ENCODE measurements at regions not wholly inside any gene's neighbourhood (a gene's known extent, or its start where the extent isn't known, plus 50 kb on each side); places are given as distances from the start of the nearest gene placed in this dataset.
A peak's percentile ranks its signal among the peaks of the same experiment; 100 is the strongest.

- DNase-seq = no peak
These were observed 579.6 kb upstream of the SALL3 start for GRCh38 chr18:78399992-78400503.

- no peak for DNase-seq
These were observed 577.2 kb upstream of the SALL3 start for GRCh38 chr18:78402440-78402839.

DNA sequence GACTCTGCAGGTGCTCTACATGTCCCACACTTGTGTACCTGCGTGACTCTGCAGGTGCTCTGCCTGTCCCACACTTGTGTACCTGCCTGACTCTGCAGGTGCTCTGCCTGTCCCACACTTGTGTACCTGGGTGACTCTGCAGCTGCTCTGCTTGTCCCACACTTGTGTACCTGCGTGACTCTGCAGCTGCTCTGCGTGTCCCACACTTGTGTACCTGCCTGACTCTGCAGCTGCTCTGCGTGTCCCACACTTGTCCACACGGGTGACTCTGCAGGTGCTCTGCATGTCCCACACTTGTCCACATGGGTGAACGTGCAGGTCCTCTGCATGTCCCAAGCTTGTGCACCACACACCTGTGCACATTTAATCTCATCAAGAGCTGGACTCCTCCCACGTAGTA is 576.7 kb upstream of the SALL3 start:
- DNase-seq = no peak

- DNase-seq = no peak
These were observed 576.2 kb upstream of the SALL3 start for GRCh38 chr18:78403371-78403770.

DNA sequence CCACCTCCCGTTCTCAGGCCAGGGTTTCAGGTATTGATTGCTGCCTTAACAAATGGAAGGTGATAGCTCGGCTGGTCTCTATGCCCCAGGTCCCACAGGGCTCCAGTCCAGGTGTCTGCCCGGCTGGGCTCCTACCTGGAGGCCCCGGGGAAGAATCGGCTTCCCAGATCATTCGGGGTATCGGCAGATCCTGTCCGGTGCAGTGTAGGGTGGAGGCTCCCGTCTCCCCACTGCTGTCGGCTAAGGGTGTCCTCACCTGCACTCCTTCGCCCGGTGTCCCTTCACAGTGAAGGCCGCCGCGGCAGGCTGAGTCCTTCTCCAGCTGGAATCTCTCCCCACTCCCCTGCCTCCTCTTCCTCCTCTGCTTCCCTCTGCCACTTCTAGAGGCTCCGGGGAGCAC is 573.9 kb upstream of the SALL3 start:
- no peak for DNase-seq

- DNase-seq = peak; percentile 15
These were observed 572.7 kb upstream of the SALL3 start for GRCh38 chr18:78406743-78407465.

DNA sequence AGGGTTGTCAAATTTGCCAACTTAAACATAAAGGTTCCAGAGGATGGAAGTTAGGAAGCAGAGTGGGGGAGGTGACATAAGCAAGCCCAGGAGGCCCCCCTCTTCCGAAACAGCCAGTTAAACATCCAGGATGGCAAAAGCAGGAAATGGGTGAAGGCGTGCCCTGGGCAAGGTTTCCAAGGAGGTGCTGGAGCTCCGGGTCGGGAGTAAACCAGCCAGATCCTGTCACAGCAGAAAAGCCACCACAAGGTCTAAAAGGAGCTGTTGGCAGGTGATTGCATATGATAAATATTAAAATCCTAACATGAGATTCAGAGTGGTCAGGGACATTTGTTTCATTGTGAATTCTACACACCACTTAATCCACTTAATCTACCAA is 572.2 kb upstream of the SALL3 start:
- no peak for DNase-seq

DNA sequence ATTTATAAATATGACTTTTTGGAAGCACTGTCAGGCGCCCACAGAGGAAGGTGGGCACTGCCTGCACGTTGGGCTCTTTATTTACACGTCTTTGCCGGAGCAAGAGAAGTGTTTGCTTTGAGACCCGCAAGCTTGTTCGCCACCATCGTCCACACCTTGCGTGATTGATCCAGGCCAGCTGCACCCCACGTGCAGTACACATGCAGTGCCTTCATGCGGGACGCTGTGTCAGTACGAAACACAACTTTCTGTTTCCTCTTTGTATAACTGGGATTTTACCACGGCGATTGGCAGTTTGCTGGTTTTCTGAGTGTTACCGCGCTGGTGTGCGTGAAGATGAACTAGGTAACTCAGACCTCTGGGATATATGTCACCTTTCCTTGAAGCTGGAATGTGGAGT is 571.0 kb upstream of the SALL3 start:
- DNase-seq = no peak

DNA sequence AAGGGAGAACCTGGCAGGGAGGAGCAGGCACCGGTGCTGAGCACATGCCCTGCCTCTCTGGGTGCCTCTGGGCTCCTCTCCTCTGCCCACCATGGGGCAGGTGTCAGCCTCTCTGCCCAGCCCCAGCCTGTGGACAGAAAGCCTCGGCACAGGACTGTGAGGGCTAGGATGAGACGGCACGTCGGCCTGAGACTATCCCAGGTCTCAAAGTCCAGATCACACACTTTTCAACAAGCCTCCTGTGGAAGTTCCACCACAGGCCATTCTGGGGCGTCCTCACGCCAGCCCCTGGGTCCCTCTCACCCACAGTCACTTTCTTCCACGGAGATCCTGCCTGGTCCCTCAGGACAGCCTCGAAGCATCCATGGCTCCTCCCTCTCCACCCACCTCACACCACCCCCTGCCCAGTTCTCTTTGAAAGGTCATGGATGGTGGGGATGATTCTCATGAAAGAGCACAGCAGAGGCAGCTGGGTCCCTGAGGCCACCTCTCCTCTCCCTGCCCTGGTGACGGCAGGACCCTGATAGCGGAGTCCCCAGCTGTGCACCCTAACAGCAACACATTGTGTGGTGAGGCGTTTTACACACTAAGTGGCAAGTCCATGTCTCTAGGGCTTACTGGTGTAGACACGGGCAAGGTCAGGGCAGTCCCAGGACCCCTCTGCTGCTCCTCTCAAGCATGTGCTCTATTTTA is 569.4 kb upstream of the SALL3 start:
- DNase-seq = no peak

- DNase-seq = no peak
These were observed 568.1 kb upstream of the SALL3 start for GRCh38 chr18:78411539-78411938.

- no peak for DNase-seq
These were observed 565.3 kb upstream of the SALL3 start for GRCh38 chr18:78414302-78414701.

DNA sequence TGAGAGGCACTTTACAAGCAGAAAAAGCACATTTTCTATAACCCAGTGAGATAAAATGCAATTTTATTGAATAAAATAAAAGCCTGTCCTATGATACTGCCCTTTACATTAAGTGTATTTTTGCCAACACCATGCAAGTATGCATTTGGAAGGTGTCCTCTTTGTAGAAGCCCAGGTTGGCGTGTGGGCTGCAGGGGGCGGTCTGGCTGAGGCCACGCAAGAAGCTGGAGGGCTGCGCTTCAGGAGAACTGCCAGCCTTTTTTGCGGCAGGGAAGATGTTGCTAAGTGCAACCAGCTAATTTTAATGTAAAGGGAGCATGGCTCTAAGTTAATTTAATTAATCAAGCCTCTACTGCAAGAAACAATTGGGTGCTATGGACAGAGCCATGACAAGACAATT is 562.8 kb upstream of the SALL3 start:
- no peak for DNase-seq

DNA sequence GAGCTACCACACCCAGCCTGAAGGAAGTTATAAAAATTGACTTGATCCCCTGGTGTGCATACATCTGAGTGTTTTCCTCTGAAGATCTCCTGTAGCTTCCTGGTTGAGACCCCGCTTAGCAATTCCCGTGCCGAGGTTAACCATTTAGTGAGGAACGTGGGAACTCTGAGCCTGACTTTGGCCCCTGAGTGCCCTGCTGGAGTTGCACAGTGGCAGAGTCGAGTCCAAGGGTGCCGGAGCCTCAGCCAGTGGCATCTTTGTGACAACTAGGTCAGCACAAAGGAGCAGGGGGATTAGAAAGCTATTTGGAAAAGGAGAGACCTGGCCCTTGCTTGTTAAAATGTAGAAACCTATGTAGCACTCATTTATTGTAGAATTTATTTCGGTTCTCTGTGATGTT is 561.2 kb upstream of the SALL3 start:
- no peak for DNase-seq

GRCh38 chr18:78419171-78419570 is 560.4 kb upstream of the SALL3 start:
- DNase-seq = no peak

DNA sequence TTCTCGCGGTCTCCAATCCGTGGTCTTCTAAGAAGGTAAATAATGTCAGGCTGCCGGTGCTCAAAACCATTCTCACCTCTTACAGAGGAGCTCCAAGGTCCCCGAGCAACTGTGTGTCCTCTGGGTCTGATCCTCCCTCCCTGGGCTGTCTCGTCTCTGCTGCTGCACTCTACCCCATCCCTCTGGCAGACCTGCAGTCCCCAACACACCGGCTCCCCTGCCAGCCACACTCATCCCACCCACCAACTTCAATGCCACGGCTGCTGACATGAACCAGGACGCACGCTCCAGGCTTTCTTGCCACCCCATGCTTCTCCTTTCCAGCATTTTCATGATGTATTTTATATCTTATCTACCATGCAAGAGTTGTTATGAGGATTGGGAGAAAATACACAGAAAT is 559.5 kb upstream of the SALL3 start:
- DNase-seq = no peak

DNA sequence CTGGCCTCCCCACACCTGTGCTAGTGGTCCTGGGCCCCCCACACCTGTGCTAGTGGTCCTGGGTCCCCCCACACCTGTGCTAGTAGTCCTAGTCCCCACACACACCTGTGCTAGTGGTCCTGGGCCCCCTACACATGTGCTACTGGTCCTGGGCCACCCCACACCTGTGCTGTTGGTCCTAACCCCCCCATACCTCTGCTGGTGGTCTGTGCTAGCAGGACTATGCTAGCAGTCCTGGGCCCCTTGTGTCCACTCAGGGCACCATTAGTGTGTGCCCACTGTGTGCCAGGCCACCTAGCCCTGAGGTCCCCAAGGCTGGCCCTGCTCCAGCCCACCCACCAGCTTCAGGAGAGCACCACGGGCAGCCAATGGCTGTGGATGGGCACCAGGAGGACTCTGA is 558.2 kb upstream of the SALL3 start:
- DNase-seq = no peak

DNA sequence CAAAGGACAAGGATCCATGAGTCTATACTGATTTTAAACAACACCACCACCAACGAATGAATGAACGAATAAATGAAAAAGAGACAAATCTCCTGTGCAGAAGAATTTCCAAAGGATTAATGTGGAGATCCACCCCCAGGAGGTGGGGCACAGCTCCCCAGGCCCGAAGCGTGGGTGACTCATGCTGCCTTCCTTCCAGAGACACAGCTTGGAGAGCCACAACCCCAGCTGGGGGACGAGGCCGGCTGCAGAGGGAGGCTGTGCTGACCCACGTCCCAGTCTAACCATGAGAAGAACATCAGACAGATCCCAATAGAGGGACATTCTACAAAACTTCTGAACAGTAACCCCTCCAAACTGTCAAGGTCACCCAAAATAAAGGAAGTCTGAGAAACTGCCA is 557.3 kb upstream of the SALL3 start:
- DNase-seq = no peak

DNA sequence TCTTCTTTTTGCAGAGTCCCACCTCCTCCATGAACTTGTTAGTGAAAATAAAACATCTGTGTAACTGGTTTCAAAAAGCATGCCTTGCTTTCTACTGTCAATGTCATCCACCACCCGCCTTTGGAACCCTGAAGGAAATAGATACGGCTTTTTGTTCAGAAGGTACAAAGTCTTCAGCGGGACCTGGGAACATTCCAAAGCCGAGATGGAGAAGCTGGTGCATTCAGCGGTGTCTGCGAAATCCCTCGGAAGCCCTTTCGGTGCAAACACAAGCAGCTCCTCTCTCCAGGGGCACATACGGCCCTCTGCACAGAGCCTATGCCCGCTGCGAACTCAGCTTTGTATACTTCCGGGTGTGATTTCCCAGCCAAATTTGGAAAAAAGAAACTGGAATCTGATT is 555.8 kb upstream of the SALL3 start:
- no peak for DNase-seq

GRCh38 chr18:78424403-78425018 is 555.1 kb upstream of the SALL3 start:
- DNase-seq = no peak

DNA sequence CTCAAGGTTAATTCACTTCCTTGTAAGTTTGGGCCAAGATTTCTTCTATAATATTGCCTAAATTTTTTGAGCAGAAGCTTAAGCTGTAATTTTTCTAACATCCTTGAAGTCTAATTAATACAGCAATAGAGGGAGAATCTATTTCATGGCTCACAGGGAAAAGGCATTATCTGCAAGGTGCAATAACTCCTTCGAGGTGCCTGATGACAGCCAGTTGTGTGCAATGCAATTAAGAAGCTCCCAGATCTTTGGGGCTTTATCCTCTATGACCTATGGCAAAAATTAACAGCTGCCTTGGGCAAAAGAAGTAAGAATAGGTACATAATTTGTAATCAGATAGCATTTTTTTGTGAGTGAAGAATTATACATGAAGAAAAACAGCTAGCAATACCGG is 554.6 kb upstream of the SALL3 start:
- DNase-seq = no peak

DNA sequence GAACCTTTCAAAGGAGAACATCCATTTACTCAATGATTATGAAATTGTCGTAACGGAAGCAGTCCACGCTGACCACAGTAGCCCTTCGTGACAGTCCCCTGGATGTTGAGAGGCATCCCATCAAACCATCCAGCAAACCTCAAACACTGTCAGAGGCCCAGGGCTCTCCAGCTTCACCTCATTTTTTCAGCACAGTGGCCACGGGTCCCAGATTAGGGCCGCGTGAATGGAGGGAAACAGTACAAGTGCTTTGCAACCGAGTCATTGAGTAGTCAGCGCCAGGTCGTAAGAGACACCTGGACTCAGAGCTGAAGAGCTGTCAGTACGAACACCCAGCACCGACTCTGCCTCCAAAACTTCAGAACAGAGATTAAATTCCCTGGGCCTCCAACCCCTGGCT is 552.5 kb upstream of the SALL3 start:
- no peak for DNase-seq

GRCh38 chr18:78429127-78430108 is 550.2 kb upstream of the SALL3 start:
- DNase-seq = no peak

DNA sequence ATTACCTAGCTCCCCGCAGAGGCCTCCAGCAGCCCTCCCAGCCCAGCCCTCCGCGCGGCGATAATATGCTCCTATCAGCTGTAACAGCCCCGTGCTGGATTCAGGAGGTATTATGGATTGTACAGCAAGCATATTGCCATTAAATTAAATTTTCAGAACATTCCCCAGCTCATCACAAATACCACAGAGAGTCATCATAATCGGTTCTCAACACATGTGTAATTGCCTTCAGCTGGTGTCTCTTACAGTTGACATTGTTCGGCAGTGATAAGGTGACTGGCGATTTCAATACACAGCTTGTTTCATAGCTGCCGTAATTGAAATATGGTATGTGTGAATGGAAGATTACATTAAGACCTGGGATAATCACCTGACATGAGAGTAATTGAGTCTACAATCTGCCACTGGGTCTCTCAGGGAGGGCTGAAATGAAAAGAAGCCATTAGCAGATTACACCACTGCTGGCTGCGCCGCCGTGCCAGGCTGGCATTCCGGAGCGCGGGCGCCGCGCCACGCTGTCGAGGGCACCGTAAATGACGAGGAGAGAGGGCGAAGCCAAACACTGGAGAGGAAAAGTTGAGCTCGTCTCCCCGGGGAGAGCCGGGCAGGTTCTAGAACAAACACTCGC is 549.4 kb upstream of the SALL3 start:
- DNase-seq = no peak

All from activated CD4-positive, alpha-beta T cell treated with anti-CD3 and anti-CD28 coated beads for 48 hours (primary cell).